Left lung (tissue), 4 donors: ENCODE measurements at regions not wholly inside any gene's neighbourhood (a gene's known extent, or its start where the extent isn't known, plus 50 kb on each side); places are given as distances from the start of the nearest gene placed in this dataset.

Experiments used
- ATAC-seq: fragments of 200-7000 bp; cut with Tn5 transposase; one replicate; pipeline ENCODE4 v1.9.1; 2020; ENCODE audit warnings: moderate library complexity
- DNase-seq, 4 donors: peaks; one replicate each; pipeline ENCODE4 v3.0.0-alpha.2; 2013 to 2020
- H3K27ac ChIP-seq, 2 donors: fragments of 200-600 bp; sonication (generic) in 1 of 2; one replicate each; pipeline versions ENCODE4 v1.5.0 to v1.8.0; 2020 to 2021
- H3K27me3 ChIP-seq, 2 donors: fragments of 200-600 bp; sonication (generic) in 1 of 2; one replicate each; pipeline versions ENCODE4 v1.5.0 to v1.8.0; 2020 to 2021
- H3K36me3 ChIP-seq, 2 donors: fragments of 200-600 bp; sonication (generic) in 1 of 2; one replicate each; pipeline versions ENCODE4 v1.5.0 to v1.8.0; 2020 to 2021
- H3K4me1 ChIP-seq, 2 donors: fragments of 200-600 bp; one replicate each; pipeline ENCODE4 v1.8.0; 2021
- H3K4me3 ChIP-seq, 2 donors: fragments of 200-600 bp; sonication (generic) in 1 of 2; one replicate each; pipeline versions ENCODE4 v1.5.0 to v1.8.0; 2020 to 2021; ENCODE audit warnings: mild to moderate bottlenecking in 1 of 2
- H3K9me3 ChIP-seq, 2 donors: fragments of 200-600 bp; sonication (generic) in 1 of 2; one replicate each; pipeline versions ENCODE4 v1.5.0 to v1.8.0; 2020 to 2021
- intact Hi-C, 2 donors: fragments of 100-400 bp; cut with DNase I; formaldehyde crosslinking; loops; one replicate each; pipeline versions ENCODE4 v1.11.2 to v1.14.2; 2022
- TF ChIP-seq, protein P1 (sequence below), 2 donors: fragments of 200-600 bp; sonication (generic) in 1 of 2; IDR thresholded peaks; one replicate each; pipeline versions ENCODE4 v1.5.0 to v1.8.0; 2021; ENCODE audit warnings: antibody characterized with exemption in 2 of 2
- donor health status: DM: no; HTN: yes; CAD: no.
- donor health status: DM: no; HTN: no; CAD: no.

DNA sequence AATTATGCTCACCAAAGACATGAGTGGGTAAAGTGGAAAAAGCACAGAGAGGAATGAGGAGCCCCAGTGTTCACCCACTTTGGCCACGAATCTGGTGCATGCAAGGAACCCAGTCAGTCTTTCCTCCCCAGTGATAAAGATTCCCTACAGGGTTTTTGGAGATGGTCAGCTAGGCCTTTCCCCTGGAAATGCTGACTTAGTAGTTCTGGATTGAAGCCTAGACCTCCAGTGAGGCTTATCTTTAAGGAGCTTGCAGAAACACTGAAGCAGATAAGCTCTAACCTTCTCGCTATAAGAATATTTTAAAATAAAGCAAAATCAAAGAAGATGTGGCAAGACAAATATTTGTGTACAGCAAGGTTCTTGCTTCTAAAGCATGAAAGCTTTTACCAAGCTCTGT is 178.3 kb upstream of the CCDC68 start:
- H3K36me3 ChIP-seq, result no peaks in the 10 kb centered on the region
- H3K4me3 ChIP-seq, result no peak overlapping the region
- ATAC-seq (no peak), DNase-seq (no peak)
- H3K9me3 ChIP-seq, result no peaks in the 10 kb centered on the region
- intact Hi-C loops, result no loop called here
- TF ChIP-seq, protein P1, sequence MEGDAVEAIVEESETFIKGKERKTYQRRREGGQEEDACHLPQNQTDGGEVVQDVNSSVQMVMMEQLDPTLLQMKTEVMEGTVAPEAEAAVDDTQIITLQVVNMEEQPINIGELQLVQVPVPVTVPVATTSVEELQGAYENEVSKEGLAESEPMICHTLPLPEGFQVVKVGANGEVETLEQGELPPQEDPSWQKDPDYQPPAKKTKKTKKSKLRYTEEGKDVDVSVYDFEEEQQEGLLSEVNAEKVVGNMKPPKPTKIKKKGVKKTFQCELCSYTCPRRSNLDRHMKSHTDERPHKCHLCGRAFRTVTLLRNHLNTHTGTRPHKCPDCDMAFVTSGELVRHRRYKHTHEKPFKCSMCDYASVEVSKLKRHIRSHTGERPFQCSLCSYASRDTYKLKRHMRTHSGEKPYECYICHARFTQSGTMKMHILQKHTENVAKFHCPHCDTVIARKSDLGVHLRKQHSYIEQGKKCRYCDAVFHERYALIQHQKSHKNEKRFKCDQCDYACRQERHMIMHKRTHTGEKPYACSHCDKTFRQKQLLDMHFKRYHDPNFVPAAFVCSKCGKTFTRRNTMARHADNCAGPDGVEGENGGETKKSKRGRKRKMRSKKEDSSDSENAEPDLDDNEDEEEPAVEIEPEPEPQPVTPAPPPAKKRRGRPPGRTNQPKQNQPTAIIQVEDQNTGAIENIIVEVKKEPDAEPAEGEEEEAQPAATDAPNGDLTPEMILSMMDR (IDR thresholded peaks at IDR 0.05), result no peak
- H3K4me1 ChIP-seq, result no peaks in the 10 kb centered on the region
- no peaks in the 10 kb centered on the region for H3K27me3 ChIP-seq
- H3K27ac ChIP-seq, result no peak overlapping the region

DNA sequence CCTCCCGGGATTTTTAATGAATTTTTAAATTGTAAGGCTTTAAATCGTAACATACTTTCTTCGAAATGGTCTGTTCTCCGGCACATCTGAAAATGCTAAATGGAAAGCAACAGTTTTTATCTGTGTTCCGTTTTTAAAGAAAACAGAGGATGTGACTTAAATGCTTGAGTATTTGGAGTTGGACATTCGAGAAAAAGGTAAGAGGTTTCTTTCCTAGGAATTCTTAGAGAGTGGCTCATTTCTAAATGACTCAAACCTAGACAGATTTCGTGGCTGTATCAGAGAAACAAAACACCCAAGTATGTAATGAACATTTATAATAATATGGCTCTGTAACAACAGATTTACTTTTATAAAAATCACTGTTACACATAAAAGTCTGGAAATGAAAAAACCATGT is 177.6 kb upstream of the CCDC68 start:
- H3K27ac ChIP-seq, result no peak overlapping the region
- TF ChIP-seq, protein P1 (IDR thresholded peaks at IDR 0.05), result no peak
- H3K9me3 ChIP-seq, result no peaks in the 10 kb centered on the region
- H3K4me3 ChIP-seq, result no peak overlapping the region
- H3K27me3 ChIP-seq, result no peaks in the 10 kb centered on the region
- no peaks in the 10 kb centered on the region for H3K36me3 ChIP-seq
- no peak for DNase-seq
- no peak for ATAC-seq
- intact Hi-C loops, result no loop called here
- no peaks in the 10 kb centered on the region for H3K4me1 ChIP-seq

DNA sequence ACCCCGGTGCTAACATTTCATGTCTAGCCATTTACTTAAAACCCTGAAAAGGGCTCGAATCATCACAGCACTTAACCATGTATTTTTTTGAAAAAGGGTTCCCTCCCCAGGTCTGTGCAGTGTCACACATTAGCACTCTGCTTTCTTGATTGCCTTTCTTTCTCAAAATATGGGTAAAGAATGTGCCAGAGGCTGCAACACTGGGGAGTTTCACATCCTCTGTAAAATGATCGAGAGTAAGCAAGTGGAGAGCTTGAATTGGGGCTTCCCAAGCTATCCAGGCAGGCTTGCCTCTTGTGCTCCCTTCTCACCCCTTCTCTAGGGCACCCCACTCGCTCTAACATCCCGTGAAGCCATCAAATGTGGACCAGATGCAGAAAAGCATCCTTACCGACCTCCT is 177.0 kb upstream of the CCDC68 start:
- H3K27ac ChIP-seq, result no peak overlapping the region
- no peaks in the 10 kb centered on the region for H3K27me3 ChIP-seq
- H3K36me3 ChIP-seq, result no peaks in the 10 kb centered on the region
- TF ChIP-seq, protein P1 (IDR thresholded peaks at IDR 0.05), result no peak
- intact Hi-C loops, result no loop called here
- no peaks in the 10 kb centered on the region for H3K4me1 ChIP-seq
- no peak for ATAC-seq
- no peak overlapping the region for H3K4me3 ChIP-seq
- no peak for DNase-seq
- no peaks in the 10 kb centered on the region for H3K9me3 ChIP-seq

DNA sequence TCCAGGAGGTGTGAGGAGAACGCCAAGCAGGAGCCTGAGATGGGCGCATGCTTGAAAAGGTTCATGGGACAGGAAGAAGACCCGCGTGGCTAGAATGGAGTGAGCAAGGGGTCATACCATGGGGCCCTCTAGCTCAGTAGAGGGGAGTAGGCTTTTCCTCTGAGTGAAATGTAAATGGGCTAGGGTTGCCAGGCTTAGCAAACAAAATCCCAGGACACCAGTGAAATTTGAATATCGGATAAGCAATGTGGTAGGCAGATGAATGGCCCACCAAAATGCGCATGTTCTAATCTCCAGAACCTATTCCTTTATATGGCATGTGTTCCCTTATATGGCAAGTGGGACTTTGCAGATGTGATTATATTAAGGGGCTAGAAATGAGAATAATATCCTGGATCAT is 174.1 kb upstream of the CCDC68 start:
- ATAC-seq, result no peak

DNA sequence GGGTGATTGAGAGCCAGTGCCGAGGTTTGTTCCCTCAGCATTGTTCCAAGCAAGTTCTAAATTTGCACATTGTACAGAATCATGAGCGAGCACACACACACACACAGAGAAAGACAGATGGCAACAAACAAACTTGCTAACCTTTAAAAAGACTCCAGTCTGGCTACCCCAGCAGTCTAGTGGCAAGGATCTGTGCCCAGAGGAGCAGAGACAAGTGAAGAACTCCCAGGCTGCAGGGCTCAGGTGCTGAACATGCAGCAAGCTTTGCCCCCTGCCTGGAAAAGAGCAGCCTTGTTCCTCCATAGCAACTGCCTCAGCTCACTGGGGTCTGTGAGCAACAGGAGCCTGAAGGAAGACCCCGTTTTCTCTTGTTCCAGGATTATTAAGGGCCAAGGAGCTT is 169.2 kb upstream of the CCDC68 start:
- Histone ChIP-seq H3K4me3 (no peak overlapping the region), H3K36me3 (no peaks in the 10 kb centered on the region), H3K27ac (no peak overlapping the region), H3K4me1 (no peaks in the 10 kb centered on the region), H3K27me3 (no peaks in the 10 kb centered on the region), H3K9me3 (peaks cover 6% of the 10 kb centered on the region in 2 donors)
- no peak for ATAC-seq
- intact Hi-C loops, result loop anchor here in 1 of 2 donors (10.0 kb wide), 1 partner anchor 96 kb away; no protein-coding TSS in a partner anchor
- DNase-seq, result no peak
- TF ChIP-seq, protein P1 (IDR thresholded peaks at IDR 0.05), result no peak

More for the DNA sequence above, 174.1 kb upstream of the CCDC68 start:
- Histone ChIP-seq H3K27ac (no peak overlapping the region), H3K27me3 (no peaks in the 10 kb centered on the region), H3K36me3 (no peaks in the 10 kb centered on the region), H3K4me3 (no peak overlapping the region), H3K9me3 (no peaks in the 10 kb centered on the region), H3K4me1 (no peaks in the 10 kb centered on the region)
- no peak for DNase-seq
- intact Hi-C loops, result no loop called here
- TF ChIP-seq, protein P1 (IDR thresholded peaks at IDR 0.05), result no peak
